NCI-H1092 (cell line): ENCODE measurements at regions not wholly inside any gene's neighbourhood (a gene's known extent, or its start where the extent isn't known, plus 50 kb on each side); places are given as distances from the start of the nearest gene placed in this dataset.

Source experiments
- DNase-seq: peaks from one replicate; lab custom pipeline; 2025; lab: John Stamatoyannopoulos, UW

DNA sequence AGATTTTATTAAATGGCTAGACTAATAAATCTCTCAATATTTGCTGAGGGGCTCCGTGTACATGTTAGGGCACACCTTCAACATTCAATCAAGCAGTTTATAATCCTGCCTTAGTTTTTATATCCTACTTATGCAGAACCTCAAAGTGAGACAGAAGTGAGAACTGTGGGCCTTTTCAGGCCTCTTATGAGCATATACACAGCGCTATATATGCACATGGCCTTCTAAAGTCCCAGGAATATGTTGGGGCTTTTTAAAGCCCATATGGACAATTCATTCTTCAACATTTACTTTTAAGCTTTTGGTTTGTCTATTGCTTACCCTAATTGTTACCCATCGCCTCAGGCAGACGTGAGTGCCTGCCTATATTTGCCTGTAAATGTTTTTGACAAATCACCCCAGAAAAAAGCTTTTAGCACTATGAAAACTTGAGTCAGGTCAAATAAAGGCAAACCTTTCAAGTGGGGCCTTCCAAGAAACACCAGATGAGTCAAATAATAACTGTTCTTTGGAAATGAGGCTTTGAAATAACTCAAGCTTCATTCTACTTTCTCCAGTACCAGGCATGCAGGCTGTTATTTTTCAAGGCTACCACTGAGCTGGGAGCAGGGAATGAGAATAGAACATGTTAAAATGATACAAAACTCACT lies 58.2 kb downstream of the ESM1 start:
- no peak for DNase-seq

DNA sequence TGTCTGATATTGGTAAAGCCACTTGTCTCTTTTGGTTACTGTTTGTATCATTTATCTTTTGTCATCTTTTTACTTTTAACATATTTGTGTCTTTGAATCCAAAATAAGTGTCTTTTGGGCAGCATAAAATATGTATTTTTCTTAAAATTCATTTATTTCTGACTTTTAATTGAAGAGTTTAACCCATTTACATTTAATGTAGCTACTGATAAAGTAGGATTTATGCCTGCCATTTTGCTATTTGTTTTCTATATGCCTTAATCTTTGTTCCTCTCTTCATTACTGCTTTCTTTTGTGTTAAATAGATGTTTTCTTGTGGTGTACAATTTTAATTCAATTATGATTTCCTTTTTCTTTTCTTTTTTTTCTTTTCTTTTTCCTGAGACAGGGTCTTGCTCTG lies 60.9 kb downstream of the ESM1 start:
- DNase-seq = no peak

DNA sequence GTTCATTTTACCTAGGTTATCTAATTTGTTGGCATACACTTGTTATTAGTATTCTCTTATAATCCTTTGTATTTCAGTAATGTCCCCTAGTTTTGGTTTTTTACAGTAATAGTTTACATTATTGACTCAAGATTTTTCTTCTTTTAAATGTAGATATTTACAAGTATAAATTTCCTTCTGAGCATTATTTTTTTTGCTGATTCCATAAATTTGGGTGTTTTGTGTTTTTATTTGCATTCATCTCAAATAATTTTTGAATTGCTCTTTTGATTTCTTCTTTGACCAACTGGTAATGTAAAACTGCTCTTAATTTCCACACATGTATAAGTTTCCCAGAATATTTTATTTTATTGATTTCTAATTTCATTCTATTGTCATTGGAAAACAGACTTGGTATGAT lies 68.1 kb downstream of the ESM1 start:
- DNase-seq = no peak

DNA sequence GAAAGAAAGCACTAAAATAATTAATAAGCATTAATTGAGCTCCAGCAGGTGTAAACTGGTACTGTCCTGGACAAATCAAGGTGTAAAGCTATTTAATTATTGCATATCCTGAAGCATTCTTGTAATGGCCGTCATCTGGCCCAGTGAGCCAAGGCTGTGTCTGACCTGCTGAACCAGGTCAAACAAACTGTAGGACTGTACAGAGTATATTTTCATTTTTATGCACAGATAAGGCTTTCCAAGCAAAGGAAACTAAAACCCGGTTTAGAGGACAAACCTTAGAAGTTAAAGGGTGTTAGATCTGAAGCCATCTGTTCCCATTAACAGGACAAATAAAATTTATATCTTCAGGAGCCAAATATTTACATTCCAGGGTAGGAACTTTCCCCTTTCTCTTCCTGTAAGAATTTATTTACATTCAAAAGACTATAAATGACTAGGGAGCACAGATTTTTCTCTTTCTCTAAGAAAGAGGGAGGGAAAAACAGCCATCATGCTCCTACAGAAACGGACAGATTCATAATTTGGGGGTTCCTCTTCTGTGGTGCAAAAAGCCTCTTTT lies 69.8 kb downstream of the ESM1 start:
- no peak for DNase-seq

DNA sequence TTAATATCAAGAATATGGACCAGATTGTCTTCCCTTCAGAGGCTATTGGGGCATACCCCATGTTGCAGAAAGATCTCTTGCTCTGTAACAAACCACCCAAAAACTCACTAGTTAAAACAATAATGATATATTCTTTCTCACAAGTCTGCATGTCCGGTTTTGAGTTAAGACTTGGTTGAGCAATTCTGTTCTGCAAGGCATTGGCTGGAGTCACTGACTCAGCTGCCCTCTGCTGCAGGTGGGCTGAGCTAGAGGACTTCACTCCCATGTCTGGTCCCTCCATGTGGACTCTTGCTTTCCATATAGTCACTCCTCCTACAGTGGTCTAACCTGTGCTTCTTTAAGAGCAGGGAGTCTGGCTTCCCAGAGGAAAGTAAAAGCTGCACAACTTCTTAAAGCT lies 73.4 kb downstream of the ESM1 start:
- no peak for DNase-seq

DNA sequence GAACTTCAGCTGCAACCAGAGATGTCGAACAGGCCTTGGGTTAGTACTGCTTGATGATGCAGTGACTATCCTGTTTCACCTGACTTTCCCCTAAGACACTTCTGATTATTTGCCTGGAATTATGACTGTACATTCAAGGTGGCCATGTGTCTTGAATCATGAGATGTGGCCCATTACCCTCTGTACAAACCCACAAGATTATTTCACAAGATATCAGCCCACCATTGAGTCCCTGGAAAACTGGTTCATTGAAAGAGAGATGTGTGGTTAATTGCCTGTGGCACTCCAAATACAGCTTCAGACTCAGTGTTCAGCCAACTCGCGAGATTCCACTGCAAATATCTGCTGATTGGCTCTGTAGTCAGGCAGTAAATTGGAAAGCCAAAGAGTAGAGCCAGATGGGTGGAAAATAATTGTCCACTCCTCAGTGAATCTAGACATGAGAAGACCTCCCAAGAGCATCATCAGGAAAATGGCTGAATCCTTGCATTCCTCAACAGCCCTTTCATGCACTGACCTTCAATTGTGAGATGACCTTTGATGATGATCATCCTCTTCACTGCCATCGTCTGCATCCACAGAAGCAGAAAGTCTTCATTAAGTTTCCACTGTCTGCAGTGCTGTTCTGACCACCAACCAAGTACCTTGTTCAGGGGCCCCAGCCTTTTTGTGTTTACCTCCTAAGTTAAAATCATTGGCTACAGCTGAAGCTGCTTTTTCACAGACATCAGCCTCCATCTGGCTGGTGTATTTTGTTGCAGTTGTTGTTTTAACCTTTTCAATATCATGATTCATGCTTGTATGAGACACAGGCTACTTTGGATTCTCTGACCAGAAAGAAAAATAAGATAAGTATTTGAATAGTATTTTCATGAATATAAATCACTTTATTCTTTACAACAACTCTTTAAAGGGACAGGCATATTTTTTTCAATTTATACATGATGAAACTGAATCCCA lies 75.2 kb downstream of the ESM1 start:
- DNase-seq = no peak

DNA sequence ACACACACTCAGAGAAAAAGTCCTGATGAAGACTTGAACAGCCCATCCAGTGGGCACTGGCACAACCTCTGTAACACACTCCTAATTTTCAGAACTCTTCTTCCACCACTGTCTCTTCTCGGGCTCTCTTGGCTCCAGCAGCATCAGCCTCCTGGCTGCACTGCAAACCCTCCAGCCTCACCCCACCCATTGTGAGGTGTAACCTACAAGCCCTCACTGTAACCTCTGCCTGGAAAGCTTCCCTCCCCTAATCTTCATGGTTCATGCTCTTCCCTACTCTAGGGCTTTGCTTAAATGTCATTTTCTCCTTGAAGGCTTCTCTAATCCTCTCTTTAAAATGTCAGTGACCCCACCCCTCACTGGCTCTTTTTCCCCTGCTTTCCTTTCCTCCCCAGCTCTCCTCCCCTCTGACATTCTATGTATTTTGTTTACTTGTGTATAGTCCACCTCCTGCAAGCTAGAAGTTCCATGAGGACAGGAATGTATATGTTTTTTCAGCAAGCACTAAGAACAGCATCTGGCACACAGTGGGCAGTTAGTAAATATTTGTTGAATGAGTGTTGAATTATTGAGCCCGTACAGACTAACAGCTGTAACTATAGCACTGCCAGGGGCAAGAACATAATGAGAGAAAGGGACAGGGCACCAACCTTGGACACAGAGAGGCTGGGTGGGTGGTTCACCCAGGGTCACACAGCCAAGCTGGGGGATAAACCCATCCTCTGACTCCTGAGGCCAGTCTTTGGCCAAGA lies 76.4 kb downstream of the ESM1 start:
- DNase-seq = no peak

DNA sequence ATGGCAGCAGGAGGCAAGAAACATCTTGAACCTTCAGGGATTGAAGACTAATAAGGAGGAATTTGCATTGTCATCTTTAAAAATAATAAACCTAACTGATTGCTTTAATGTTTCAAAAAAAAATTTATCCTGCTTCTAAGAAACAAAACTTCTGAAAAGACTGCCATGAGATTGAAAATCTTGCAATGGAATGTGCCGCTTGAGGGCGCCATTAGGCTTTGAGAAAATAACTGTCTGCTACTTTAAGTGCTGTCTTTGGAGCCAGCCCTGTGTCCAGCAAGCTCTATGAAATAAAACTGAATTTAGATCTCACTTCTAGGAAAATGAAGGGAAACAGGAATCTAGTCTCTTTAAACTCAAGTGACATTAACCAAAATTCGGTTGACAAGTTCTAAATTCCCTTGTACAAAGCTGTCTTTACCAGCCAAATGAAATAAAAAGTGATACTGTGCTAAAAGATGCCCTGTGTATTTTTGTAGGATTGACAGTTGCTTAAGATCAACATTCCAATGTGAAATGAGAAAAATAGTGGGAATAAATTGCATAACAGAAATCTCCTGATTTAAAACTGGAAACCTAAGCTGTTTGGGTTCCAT lies 79.4 kb downstream of the ESM1 start:
- DNase-seq = no peak

DNA sequence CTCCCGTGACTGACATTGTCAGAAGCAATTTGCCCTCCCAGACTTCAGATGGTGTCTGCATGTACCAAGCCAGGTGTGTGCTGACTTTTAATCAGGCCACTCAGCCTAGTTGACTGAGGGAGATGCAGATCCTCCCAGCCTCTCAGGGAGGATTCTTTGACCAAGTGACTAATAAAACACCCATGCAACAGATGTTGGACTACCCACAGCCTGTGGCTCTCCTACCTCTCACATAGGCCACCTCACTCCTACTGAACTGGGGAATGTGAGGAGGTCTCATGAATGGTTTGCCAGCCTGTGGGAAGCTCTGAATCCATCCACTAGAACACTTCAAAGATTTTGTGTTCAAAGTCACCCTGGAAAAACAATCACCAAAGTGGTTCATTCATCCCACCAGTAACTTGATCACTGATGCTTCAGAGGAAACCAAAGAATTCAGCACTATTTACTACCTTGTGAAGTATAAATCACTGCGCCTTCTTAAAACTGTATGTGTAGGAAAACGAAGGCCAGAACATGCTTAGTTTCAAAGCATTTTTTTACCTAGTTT lies 80.1 kb downstream of the ESM1 start:
- no peak for DNase-seq

DNA sequence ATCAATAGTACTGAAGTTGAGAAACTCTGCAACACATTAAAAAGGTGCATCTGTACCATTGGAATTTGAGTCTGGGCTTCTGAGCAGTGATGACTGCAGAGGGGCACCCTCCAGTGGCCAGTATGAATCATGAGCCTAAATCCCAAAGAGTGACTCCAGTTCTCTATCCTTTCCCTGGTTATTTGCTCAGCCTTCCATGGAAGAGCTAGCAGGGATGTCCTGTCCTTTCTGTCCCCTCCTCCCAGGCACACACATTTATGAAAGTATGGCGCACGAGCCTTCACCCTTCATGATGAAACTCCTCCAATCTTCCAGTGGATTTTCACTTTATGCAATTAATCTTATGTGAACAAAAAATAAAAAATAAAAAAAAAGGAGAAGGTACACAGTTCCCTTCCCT lies 81.0 kb downstream of the ESM1 start:
- no peak for DNase-seq

DNA sequence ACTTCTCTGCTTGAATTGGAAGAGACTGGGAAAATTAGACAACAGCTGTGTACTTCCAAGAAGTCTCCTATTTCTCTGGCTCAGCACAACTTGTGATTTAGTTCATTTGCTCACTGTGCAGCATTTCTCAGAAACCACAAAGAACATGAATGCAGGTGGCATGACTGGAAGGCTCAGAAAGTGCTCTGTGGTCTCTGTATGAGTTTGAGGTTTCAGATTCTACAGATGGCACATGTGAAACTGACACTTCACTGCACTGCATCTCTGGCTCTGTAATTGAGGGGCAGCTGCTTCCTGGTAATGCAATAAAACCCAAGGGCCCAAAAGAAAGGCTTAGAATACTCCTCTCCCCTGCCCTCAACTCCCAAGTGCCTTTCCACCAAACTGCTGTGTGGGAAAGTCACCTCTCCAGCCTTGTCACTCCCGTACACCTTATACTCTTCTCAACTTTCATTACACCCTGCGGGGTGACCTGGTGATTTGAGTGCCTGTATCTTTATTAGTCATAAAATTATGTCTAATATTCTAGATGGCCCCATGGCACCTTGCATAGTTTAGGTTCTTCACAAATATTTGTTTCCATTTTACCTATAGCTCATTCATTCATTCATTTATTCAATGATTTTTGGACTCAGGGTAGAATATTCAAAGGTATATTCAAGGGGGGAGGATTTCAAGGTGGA lies 82.5 kb downstream of the ESM1 start:
- DNase-seq = no peak

DNA sequence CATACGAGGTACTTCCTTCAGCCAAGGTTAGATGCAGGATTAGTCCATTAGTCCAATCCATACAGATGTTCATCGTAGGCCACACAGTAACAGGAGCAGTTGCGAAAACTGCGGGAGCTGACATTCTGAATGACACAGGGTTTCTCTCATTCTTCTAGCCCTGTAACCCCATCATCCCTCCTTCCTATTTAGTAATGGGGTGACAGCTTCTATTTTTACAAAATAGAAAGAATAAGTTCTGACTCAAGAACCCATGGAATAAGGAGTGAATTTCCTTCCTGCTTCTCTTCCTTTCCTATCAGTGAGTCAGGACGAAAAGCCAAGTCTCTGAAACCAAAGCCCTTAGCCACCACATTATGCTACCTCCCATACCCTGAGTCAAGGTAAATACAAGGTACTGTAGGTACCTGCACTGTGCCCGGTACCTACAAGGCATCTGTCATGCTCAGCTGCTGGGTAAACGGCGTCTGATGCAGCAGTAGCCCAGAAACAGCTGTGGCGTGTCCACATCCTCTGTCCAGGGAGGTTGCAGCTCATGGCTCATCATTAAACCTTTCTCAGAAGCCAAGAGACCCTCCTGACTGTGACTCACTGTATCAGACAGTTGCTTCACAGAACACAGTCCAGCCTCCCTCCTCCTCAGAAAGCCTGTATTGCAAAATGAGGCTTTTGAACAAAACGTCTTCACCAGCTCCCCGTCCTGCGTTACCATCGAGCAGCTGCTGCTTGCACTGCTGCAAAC lies 84.2 kb downstream of the ESM1 start:
- DNase-seq = no peak

DNA sequence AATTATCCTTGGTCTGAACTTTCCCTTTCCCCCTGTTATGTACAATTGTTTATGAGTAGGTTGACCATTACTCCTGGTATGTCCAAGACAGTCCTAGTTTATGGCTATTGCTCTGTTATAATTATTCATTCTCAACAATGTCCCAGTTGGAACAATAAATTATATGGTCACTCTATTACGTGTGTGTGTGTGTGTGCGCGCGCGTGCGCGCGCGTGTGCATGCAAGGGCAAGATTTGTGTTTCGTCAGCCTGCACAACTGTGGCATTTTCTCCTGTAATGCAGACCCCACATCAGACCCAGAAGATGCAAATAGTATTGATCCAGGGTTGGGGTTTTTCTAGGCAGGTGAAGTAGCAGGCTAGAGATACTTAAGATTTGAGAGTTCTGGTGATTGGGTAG lies 88.4 kb downstream of the ESM1 start:
- no peak for DNase-seq

DNA sequence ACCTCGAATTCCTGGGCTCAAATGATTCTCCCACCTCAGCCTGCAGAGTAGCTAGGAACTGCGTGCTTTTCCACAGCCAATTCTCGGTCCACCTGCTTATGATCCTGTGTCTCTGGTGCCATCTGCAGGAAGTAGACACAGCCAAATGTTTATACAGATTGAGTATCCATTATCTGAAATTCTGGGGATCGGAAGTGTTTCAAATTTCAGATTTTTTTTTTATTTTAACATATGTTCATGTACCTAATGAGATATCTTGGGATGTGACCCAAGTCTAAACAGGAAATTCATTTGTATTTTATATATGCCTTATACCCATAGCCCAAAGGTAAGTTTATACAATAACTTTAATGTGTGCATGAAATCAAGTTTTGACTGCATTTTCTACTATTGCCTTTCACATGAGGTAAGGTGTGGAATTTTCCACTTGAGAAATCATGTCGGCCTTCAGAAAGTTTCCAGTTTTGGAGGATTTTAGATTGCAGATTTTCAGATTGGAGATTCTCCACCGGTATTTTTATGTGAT lies 89.5 kb downstream of the ESM1 start:
- DNase-seq = peak; percentile 3

DNA sequence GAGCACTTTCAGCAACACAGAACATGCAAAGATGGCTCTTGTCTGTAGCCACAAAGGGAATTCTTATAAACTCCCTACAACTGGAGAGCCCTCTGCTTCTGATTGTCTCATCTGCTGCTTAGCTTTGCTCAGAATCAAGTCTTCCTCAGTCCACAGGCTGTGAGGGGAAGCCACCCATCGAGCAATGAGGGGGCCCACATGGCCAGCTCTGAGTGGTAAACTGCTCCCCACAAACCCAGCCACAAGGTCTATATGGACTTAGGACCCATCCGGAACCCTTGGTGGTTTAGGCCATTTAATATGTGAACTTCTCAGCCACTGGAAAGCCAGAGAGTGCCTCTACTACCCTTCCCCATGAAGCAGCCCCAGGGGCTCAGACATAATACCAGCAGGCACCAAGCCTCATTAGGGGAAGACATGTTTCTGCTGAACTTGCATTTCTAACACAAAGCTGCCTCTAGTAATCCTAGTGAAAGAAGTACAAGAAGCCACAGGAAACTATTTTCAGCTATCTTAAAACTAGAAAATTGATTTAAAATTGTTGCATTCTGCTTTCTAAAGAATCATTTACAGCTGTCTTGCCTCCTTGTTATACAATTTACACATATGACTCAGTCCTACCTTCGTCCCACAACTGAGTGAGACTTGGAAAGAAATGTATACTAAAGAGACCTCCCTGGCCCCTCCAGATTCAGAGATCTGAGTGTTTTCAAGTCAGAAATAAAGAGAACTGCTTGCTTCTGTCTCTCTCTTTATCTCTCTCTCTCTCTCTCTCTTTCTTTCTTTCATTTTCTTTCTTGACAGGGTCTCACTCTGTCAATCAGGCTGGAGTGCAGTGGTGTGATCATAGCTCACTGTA lies 90.2 kb downstream of the ESM1 start:
- no peak for DNase-seq

DNA sequence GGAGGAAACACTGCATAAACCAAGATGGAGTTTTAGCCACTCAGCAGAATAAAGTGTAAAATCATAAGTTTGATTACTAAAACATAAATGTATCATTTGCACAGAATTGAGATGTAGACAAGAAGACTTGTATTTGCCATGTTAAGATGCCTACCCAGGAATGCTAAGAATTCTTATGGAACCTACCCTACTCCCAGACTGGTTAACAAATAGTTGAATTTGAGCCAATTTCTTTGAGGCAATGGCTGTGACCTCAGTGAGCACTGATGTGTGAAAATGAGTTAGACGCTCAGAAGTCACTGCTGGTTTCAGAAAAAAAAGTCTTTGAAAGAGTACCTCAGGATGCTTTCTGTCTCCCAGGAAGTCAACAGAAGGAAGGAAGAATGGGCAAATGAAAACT lies 95.6 kb downstream of the ESM1 start:
- DNase-seq = no peak

DNA sequence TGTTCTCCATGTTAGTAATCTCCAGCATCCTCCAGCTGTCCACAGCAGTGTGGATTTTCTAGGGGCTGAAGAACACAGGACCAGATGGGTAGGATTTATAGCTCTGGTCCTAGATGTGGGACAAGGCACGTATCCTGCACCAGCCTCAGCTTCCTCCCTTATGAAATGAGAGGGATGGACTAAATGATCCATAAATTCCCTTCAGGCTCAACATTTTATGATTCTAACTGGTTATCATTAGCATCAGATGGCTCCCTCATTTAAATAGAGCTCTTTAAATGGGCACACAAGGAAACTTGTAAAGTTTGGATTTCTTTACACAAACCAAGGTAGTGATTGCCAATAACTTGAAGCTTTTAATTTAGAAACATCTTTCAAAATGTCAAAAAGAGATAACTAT lies 97.7 kb downstream of the ESM1 start:
- no peak for DNase-seq

DNA sequence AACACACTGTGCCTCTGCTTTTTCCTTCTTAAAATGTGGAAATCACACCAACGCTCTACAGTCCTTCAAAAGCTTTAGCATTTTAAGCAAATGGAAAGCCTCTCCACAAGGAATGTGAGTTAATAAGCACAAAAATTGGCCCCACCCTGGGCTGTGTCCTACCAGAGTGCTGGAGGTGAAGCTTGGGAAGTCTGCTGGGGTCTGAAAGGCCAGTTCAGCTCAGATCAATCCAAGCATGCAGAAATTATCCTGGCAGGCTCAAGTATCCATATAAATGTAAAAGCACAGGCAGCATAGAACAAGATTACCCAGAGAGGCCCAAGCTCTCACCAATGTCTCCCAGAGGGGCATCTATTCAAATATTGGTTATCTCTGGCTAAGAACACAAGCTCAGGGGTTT lies 98.5 kb downstream of the ESM1 start:
- DNase-seq = no peak

DNA sequence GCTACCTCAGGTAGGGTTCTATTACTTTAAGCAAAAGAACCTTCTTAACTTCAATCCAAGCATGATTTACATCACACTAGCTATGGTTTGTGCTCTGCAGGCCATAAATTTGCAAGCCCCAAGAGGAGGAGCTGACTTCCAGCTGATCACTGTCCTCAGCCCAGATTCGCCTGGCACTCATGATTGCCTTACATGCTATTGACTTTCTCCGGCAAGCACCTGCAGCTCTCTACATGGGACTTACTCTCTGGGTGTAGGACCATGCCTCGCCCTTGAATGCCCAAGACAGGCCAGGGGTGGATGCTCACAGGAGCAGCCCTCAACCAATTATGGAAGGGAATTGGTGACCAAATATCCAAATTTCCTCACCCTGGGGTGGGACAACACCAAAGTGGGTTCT lies 99.8 kb downstream of the ESM1 start:
- DNase-seq = no peak
